HT1080 (cell line): ENCODE measurements at regions not wholly inside any gene's neighbourhood (a gene's known extent, or its start where the extent isn't known, plus 50 kb on each side); places are given as distances from the start of the nearest gene placed in this dataset.

ENCODE experiments used
- DNase-seq: peaks from one replicate; pipeline ENCODE4 v3.0.0-alpha.2; 2015; ENCODE audit warnings: low read depth

DNA sequence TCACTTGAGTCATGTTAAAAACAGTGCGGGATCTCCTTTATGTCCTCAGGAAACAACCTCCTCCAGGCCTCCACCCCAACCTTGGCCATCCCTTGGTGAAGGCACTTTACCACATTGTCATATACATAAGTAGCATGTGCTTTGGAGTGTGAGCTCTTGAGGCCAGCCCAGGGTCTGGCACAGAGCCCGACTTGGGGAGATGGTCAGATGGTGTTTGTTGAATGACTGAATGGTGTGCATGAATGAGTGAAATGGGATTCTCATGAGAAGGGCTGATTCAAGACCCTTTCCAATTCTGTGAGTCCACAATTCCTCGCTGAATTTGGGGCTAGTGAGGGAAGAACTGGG is 52.9 kb upstream of the DLK1 start:
- no peak for DNase-seq

DNA sequence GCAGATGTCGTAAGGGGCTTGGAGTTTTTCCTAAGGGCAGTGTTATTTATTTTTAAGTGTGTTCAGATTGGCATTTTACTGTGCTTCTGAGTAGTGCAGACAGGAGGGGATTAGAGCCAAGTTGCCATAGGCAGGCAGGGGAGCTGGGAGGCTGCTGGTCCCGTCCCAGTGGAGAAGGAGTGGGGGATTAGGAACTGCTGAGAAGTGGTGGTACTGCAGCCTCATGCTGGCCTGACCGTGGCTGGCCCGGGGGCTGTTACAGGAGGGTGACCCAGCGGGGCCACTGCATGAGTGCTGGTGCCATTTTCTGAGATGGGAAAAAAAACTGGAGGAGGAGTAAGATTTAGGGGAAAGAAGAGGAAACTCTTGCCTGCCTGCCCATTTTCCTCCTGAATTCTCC is 52.3 kb upstream of the DLK1 start:
- DNase-seq = no peak

DNA sequence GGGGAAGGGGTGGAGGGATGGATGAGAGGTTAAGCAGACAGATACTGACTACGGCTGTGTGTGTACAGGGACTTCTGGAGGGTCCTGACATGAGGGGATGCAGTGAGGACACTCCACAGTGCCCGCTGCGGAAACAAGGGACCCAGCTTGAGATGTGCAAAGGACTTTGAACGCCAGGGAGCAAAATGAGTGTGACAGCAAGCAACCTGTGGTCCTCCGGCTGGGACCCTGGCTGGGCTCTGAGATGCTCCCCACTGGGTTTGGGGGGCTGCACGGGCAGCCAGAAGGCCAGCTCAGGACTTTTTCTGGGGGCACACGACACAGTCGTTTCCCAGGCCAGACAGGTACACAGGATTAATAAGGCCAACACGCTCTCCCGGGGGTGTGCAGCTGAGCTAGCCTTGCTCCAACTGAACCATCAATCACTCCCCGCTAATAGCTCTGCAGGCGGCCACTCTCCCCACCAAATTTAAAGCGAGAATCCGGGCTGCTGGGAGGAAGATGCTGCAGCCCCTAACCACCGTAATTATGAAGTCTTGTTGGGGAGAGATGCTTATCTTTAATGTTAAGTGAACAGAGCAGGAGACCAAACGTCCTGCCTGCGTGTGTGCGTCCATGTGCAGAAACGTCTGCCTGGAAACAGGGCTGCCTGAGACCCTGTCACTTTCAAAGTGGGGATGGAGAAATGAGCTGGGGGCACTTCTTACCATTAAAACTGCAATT is 51.6 kb upstream of the DLK1 start:
- DNase-seq = no peak

DNA sequence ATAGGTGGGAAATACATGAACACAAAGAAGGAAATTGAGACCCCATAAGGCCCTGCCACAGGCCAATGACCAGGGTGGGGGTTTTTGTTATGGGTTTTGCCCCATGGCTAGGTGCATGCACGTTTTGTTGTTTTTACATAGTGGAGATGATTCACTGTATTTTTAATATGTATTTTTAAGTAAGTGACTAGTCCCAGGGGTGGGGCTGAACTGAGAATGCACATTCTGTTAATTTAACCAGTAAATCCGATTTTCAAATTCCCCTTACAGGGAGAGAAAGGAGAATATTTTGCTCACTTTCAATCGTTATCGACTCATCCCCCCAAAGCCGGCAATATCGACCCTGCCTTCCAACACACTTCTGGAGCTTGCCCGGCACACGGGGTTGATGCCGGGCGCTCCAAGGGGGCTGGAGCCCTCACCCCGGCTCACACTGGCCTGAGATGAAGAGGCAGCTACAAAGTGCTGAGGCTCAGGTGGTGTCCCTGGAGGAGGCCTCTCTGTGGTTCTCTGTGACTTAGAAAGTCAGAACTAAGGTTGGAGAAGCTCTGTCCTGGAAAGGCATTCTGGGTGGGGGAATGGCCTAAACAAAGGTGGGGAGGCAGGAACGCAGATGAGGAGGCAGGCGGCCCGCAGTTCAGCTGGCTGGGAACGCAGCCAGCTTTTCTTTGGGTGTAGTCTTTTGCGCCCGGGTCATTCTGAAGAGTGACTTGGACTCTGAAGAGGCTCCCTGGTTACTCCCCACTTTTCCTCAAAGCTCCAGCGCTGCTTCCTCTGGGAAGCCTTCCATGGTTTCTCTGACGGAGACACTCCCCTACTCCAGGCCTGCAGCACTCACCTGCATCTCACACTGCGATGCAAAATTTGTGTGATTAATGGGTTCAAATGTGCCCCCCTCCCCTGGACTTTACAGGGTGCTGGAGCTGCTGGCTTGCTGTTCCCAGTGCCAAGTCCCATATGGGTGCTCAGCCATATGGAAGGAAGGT is 50.7 kb upstream of the DLK1 start:
- no peak for DNase-seq
